Tibial nerve (tissue), 4 donors: ENCODE measurements at regions not wholly inside any gene's neighbourhood (a gene's known extent, or its start where the extent isn't known, plus 50 kb on each side); places are given as distances from the start of the nearest gene placed in this dataset.

ENCODE experiments used
- CTCF ChIP-seq, 5 experiments: fragments of 200-600 bp in 3 of 5; fragments of 450-650 bp in 2 of 5; sonication (generic) in 3 of 5; IDR thresholded peaks; one replicate each; pipeline ENCODE4 v1.5.1; 2016 to 2019; ENCODE audit warnings: antibody characterized with exemption in 5 of 5, mild to moderate bottlenecking in 3 of 5, moderate library complexity in 2 of 5
- EP300 ChIP-seq, 2 donors: sonication (generic); formaldehyde crosslinking; IDR thresholded peaks; one replicate each; pipeline ENCODE4 v1.6.1; 2017; ENCODE audit warnings: antibody characterized with exemption in 2 of 2, mild to moderate bottlenecking in 1 of 2
- POLR2A ChIP-seq, 2 donors: fragments of 450-650 bp; IDR thresholded peaks; one replicate each; pipeline ENCODE4 v1.6.1; 2017; ENCODE audit warnings: antibody characterized with exemption in 2 of 2, mild to moderate bottlenecking in 2 of 2, moderate library complexity in 2 of 2

GRCh38 chr15:85947936-85948335 is 131.7 kb upstream of the AGBL1 start:
- TF ChIP-seq CTCF (IDR thresholded peaks at IDR 0.05): no peak
- no peak for TF ChIP-seq POLR2A (IDR thresholded peaks at IDR 0.05)
- no peak for TF ChIP-seq EP300 (IDR thresholded peaks at IDR 0.05)
